ENCODE measurements at regions not wholly inside any gene's neighbourhood (a gene's known extent, or its start where the extent isn't known, plus 50 kb on each side); places are given as distances from the start of the nearest gene placed in this dataset.
"Not testable (repeated sequence)": the region's sequence is repeated elsewhere in the genome, so short reads cannot be mapped to it uniquely, and the experiment has no call there.

- no peak for DNase-seq
These were observed 400.2 kb downstream of the KCNA4 start for GRCh38 chr11:29616611-29617010.

DNA sequence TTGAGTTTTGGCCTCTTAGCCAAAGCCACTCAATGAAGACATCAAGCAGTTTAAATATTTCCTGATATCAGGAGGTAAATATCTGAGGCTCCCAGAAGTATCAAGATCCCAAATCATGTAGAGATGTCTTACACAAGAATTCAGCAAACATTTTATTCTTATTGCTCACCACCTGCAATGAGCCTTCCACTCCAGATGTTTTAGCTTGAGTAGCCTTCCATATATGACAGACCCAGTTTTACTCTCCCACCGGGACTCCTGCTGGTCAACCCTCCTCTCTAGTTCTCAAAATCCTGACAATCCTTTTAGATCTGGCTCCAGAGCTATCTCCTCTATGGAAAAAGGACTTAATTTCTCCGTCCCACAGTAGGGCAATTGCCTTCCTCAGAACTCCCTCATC lies 404.4 kb downstream of the KCNA4 start:
- DNase-seq, result no peak

DNA sequence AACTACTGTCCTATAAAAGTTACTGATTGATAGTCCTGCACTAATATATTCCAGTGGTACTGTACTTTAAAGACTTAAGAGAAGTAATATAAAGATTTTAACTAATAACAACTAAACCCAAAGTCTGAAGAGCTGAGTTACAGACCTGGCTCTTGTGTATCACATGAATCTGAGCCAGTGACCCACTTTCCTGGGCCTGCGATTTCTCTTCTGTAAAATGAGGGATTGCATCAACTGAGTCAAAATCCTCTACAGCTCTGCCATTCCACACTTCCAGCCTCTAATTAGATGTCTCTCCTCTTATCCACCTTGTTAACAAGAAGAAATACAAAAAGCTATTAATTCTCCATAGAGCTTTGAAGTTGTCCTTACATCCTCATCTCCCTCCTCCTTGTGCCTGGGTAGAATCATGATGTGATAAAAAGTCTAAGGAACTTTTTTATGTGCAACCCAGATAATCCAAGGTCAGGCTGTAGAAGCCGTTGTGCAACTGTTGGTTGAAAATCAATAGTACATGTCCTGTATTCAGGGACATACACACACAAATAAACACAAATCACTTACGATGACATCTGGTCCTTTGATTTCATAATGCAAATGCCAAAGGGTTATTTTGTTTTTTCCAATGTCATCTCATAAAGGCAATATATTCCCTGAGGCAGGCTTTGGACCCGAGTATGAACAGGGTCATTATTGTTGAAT lies 410.3 kb downstream of the KCNA4 start:
- no peak for DNase-seq

GRCh38 chr11:29600151-29600575 lies 416.7 kb downstream of the KCNA4 start:
- not testable (repeated sequence) for DNase-seq

DNA sequence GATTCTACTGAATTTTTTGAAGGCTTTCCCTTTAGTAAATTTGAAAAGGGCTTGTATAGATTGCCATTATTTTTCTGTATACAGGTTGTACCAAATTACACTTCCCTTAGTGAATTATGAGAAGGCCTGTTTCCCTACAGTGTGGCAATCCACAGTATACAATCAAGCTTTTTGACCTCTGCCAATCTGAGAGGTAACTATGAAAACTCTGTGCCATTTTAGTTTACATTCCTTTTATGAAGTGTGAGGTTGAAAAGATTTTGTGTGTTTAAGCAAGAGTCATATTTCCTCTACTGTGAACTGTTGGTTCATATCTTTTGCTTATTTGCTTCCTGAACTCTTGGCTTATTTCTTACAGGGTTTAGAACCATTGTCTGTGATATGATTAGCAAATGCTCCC lies 432.5 kb downstream of the KCNA4 start:
- DNase-seq, result no peak

DNA sequence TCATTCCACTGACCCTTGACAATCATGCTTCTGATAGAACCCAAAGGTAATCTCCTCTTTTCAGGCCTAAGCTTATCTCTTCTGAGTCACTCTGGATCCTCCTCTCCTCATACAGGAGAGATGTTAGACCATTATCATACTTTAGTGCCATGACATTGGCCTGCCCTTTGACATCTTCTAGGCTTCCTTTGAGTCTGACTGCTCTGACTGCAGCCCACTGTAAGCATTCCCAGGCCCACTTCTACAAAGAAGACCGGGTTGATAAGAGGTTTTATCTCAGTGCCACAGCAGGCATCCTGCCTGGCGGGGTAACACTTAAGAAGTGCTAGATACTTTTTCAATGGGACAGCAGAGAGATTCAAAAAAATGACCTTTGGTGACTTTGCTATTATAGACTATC lies 438.0 kb downstream of the KCNA4 start:
- no peak for DNase-seq

- DNase-seq, result no peak
These were observed 452.3 kb downstream of the KCNA4 start for GRCh38 chr11:29564486-29564885.

GRCh38 chr11:29562183-29562582 lies 454.6 kb downstream of the KCNA4 start:
- no peak for DNase-seq

GRCh38 chr11:29553990-29554389 lies 462.8 kb downstream of the KCNA4 start:
- no peak for DNase-seq

GRCh38 chr11:29538339-29539036 lies 478.3 kb downstream of the KCNA4 start:
- no peak for DNase-seq

DNA sequence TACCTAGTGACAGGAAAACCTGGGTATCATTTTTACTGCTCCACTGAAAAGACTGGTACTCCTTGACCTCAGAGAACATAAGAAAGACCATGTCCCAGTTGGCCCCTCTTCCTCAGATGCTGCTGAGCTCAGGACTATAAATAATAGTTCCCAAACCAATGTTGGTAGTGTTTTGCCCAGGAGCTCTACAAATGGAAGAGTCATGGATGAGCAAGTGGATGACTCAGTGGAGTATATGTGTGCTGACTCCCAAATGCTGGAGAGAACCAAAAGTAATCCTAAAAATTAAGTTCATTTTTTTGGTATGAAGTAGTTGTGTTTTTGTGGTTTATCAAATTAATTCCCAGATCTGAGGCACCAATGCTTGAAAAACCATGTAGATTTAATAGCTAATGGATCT lies 482.0 kb downstream of the KCNA4 start:
- peak in 2 of 3 donors; percentile 14 to 41 for DNase-seq

DNA sequence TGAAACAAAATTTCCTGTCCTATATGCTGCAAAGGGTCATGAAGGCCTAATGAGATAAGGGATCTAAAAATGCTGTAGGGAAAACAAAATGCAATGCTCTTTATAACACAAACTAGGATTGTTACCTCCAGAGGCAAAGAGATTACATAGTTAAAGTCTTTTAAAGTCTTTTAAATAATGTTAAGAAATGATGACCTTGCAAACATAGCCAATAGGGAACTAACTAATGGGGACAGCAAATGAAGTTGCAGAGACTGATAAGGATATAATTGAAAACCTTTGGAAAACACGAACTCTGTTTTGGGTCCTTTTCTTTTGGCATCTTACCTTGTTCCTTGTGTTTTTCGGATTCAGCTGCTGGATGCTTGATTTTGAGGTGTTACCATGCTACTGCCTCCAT lies 485.9 kb downstream of the KCNA4 start:
- no peak for DNase-seq

DNA sequence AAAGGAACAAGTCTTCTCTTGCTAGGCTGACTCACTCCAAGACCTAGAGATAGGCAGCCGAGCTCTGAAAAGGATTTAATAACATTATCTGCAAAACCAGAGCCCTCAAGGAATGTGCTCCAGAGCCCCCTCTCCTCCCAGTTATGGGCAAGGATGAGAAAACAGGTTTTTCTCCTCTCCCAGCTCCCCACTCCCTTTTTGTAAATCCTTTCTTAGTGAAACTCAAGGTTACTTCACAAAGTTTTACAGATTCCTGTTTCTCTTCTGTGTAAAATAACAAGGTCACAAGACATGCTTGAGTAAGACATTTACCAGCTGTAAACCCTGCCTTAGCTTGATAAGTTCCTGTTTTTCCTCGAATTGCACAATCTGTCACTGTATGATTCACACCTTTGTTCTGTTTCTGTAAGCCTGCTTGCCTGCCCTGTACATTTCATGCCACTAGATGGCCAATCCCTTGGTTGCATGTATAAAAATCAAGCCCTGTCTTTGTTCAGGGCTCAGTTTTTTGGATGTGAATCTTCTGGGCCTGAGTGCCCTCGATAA lies 489.4 kb downstream of the KCNA4 start:
- peak; percentile 72 to 97 (median 91) for DNase-seq

DNA sequence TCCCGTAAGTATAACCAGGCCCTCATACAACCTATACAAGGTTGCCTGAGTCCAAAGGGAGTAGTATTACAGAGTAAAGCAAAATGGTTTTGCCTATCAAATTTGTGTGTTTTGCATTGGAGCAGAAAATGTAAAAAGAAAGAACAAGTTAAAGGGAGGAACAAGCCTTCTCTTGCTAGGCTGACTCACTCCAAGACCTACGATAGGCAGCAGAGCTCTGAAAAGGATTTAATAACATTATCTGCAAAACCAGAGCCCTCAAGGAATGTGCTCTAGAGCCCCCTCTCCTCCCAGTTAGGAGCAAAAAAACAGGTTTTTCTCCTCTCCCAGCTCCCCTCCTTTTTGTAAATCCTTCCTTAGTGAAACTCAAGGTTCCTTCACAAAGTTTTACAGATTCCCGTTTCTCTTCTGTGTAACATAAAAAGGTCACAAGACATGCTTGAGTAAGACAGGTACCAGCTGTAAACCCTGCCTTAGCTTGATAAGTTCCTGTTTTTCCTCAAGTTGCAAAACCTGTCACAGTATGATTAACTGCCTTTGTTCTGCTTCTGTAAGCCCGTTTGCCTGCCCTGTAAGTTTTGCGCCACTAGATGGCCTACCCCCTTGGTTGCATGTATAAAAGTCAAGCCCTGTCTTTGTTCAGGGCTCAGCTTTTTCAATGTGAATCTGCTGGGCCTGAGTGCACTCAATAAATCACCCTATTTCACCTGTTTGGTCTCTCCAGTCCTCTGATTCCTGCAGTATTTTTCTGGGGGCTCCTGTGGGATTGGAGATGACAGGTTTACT lies 498.2 kb downstream of the KCNA4 start:
- DNase-seq, result peak; percentile 50 to 78 (median 68)

DNA sequence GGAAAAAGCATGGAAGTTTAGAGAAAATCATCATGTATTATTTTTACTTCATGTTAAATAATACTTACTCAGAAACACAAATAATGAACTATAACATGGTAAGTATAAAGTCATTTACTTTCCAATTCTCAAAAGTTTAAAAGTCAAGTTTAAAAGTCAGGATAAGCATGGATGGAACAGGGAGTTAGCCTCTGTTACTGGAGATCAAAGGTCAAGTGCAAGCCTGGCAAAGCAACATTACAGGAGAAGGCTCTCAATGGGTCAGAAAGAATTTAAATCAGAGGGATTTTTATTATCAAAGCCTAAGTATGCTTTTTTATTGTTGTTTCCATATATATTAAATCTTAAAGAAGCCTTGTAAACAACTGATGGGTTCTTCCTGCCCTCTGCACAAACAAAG lies 505.4 kb downstream of the KCNA4 start:
- DNase-seq, result no peak

- no peak for DNase-seq
These were observed 509.5 kb downstream of the KCNA4 start for GRCh38 chr11:29507376-29507775.

GRCh38 chr11:29495676-29496075 lies 521.2 kb downstream of the KCNA4 start:
- no peak for DNase-seq

GRCh38 chr11:29490938-29491337 lies 525.9 kb downstream of the KCNA4 start:
- no peak for DNase-seq

GRCh38 chr11:29486301-29486700 lies 530.5 kb downstream of the KCNA4 start:
- no peak for DNase-seq

- DNase-seq, result no peak
These were observed 531.2 kb downstream of the KCNA4 start for GRCh38 chr11:29485641-29486040.

DNA sequence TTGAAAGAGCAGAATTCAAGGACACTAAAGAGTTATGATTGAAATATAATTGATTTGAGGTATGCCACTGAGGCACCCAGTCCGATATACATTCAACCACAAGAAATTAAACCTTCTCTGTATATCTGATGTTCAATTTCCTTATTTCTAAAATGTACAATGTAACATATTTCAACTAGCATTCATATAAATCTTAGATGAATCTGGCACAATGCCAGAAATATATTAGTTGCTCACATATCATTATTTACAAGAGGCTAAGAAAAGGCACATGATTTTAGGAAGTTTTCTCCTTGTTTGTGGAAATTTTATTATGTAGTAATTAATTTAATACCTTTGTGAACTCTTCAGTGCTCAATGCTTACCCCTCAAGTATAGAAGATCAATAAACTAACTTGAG lies 532.3 kb downstream of the KCNA4 start:
- DNase-seq, result no peak

GRCh38 chr11:29483831-29484230 lies 533.0 kb downstream of the KCNA4 start:
- no peak for DNase-seq

DNA sequence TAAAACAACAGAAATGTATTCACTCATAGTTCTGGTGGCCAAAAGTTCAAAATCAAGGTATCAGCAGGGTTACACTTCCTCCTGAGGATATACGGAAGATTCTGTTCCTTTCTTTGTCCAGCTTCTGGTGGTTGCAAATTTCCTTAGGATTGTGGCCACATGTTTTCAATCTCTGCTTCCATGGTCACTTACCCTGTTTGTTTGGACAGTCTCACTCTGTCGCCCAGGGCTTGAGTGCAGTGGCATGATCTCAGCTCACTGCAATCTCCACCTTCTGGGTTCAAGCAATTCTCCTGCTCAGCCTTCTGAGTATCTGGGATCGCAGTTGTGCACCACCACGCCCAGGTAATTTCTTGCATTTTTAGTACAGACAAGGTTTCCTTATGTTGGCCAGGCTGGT lies 534.3 kb downstream of the KCNA4 start:
- no peak for DNase-seq

DNA sequence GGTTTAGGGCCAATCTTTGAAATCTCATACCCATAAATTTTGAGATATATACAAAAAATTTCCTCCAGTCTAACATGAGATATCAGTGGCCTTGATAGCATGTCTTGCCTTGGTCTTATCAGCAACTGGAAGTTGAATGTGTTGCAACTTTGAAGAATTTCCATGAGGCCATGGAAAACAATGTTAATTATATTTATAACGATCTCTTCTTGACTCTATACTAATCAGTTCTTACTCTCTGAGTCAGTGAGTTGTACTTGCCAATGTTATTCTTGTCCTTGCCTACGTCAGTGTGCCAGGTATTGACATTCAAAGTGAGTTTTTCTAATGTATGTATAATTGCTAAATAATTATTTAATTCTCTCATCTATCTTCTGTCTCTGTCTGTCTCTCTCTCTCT lies 535.1 kb downstream of the KCNA4 start:
- DNase-seq, result no peak

Measured in suppressor macrophage treated with lipopolysaccharide for 1 hour (primary cell).